Mesendoderm (in vitro differentiated cells): ENCODE measurements at regions not wholly inside any gene's neighbourhood (a gene's known extent, or its start where the extent isn't known, plus 50 kb on each side); places are given as distances from the start of the nearest gene placed in this dataset.

Experiments used
- DNase-seq: peaks from one replicate; pipeline ENCODE4 v3.0.0; 2013
- H2AK5ac ChIP-seq: 2 replicates; pipeline ENCODE4 v1.6.1; 2013; ENCODE audit warnings: low read length, inconsistent platforms
- H2BK120ac ChIP-seq: 2 replicates; pipeline ENCODE4 v1.6.1; 2013; ENCODE audit warnings: low read depth, mild to moderate bottlenecking, low read length, moderate library complexity, mixed read lengths
- H2BK15ac ChIP-seq: replicated peaks from 2 replicates; pipeline ENCODE4 v1.6.1; 2013; ENCODE audit warnings: low read depth, mild to moderate bottlenecking, moderate library complexity
- H2BK5ac ChIP-seq: 2 replicates; pipeline ENCODE4 v1.6.1; 2013; ENCODE audit warnings: low read length, inconsistent platforms
- H3K18ac ChIP-seq: 2 replicates; pipeline ENCODE4 v1.6.1; 2013; ENCODE audit warnings: mild to moderate bottlenecking, low read length, mixed read lengths
- H3K23ac ChIP-seq: one replicate; pipeline ENCODE4 v1.6.1; 2013; ENCODE audit warnings: low read length
- H3K27ac ChIP-seq: 2 replicates; pipeline ENCODE4 v1.5.1; 2013; ENCODE audit warnings: low read depth, mild to moderate bottlenecking, inconsistent platforms, low read length, moderate library complexity
- H3K27me3 ChIP-seq: 2 replicates; pipeline ENCODE4 v1.6.1; 2013; ENCODE audit warnings: low read length, control low read depth, mild to moderate bottlenecking, inconsistent platforms; ENCODE audit not compliant: insufficient read depth, poor library complexity
- H3K36me3 ChIP-seq: 2 replicates; pipeline ENCODE4 v1.6.1; 2013; ENCODE audit warnings: low read length, inconsistent platforms; ENCODE audit not compliant: control insufficient read depth, insufficient read depth
- H3K4ac ChIP-seq: one replicate; pipeline ENCODE4 v1.6.1; 2013; ENCODE audit warnings: low read depth, mild to moderate bottlenecking, low read length, moderate library complexity
- H3K4me1 ChIP-seq: 2 replicates; pipeline ENCODE4 v1.6.1; 2013; ENCODE audit warnings: low read depth, low read length, inconsistent platforms; ENCODE audit not compliant: control insufficient read depth
- H3K4me2 ChIP-seq: 2 replicates; pipeline ENCODE4 v1.6.1; 2013; ENCODE audit warnings: low read length
- H3K4me3 ChIP-seq: 2 replicates; pipeline ENCODE4 v1.5.1; 2013; ENCODE audit warnings: mild to moderate bottlenecking, low read length
- H3K56ac ChIP-seq: one replicate; pipeline ENCODE4 v1.6.1; 2013; ENCODE audit warnings: low read length
- H3K79me1 ChIP-seq: 2 replicates; pipeline ENCODE4 v1.6.1; 2013; ENCODE audit warnings: low read length, inconsistent platforms
- H3K79me2 ChIP-seq: 2 replicates; pipeline ENCODE4 v1.6.1; 2013; ENCODE audit warnings: mild to moderate bottlenecking, low read length; ENCODE audit not compliant: control insufficient read depth, insufficient read depth
- H3K9ac ChIP-seq: 2 replicates; pipeline ENCODE4 v1.6.1; 2013; ENCODE audit warnings: low read length, inconsistent platforms
- H4K5ac ChIP-seq: one replicate; pipeline ENCODE4 v1.6.1; 2013; ENCODE audit warnings: low read length
- H4K8ac ChIP-seq: one replicate; pipeline ENCODE4 v1.6.1; 2013; ENCODE audit warnings: low read depth, mild to moderate bottlenecking, control low read depth, low read length, moderate library complexity
- WGBS: extraction: QIAGEN DNeasy Blood & Tissue Kit; methylation state at CpG from one replicate; pipeline ENCODE4 v1.1.7; 2013; ENCODE audit warnings: low lambda C conversion rate, missing lambda C conversion rate; ENCODE audit not compliant: insufficient coverage; ENCODE audit errors: extremely low coverage; 5-methylcytosine and 5-hydroxymethylcytosine counted together

- Histone ChIP-seq H2BK15ac (no peak overlapping the region), H3K4me2 (no peak overlapping the region), H3K23ac (no peak overlapping the region), H3K4me3 (no peak overlapping the region), H4K8ac (no peak overlapping the region), H3K4me1 (no peaks in the 10 kb centered on the region), H2BK5ac (no peak overlapping the region), H4K5ac (no peak overlapping the region), H3K79me1 (no peaks in the 10 kb centered on the region), H2BK120ac (no peak overlapping the region), H3K36me3 (no peaks in the 10 kb centered on the region), H3K27ac (no peak overlapping the region), H3K56ac (no peak overlapping the region), H3K79me2 (no peaks in the 10 kb centered on the region), H3K9ac (no peak overlapping the region), H2AK5ac (no peak overlapping the region), H3K18ac (no peak overlapping the region), H3K4ac (no peak overlapping the region), H3K27me3 (no peaks in the 10 kb centered on the region)
- DNase-seq, result no peak
- WGBS, result no CpG with 5 or more reads among the region's 4 CpGs
Observed at GRCh38 chr7:106606120-106606519, 54.8 kb downstream of the CCDC71L start.

GRCh38 chr7:106604971-106605370, 56.0 kb downstream of the CCDC71L start:
- Histone ChIP-seq H3K18ac (no peak overlapping the region), H3K27me3 (no peaks in the 10 kb centered on the region), H3K79me2 (no peaks in the 10 kb centered on the region), H4K5ac (no peak overlapping the region), H3K4me2 (no peak overlapping the region), H3K79me1 (no peaks in the 10 kb centered on the region), H3K27ac (no peak overlapping the region), H2AK5ac (no peak overlapping the region), H3K9ac (no peak overlapping the region), H2BK5ac (no peak overlapping the region), H4K8ac (no peak overlapping the region), H3K36me3 (no peaks in the 10 kb centered on the region), H2BK120ac (no peak overlapping the region), H3K23ac (no peak overlapping the region), H3K4ac (no peak overlapping the region), H3K56ac (no peak overlapping the region), H3K4me1 (no peaks in the 10 kb centered on the region), H2BK15ac (no peak overlapping the region), H3K4me3 (no peak overlapping the region)
- no peak for DNase-seq
- no CpG with 5 or more reads among the region's 3 CpGs for WGBS

- no peak for DNase-seq
- no peak overlapping the region for H3K4ac ChIP-seq
- no peaks in the 10 kb centered on the region for H3K4me1 ChIP-seq
- no peak overlapping the region for H3K4me2 ChIP-seq
- H3K9ac ChIP-seq, result no peak overlapping the region
- no peak overlapping the region for H3K27ac ChIP-seq
- H3K79me2 ChIP-seq, result no peaks in the 10 kb centered on the region
- H4K5ac ChIP-seq, result no peak overlapping the region
- no peak overlapping the region for H3K18ac ChIP-seq
- no peaks in the 10 kb centered on the region for H3K36me3 ChIP-seq
- no peak overlapping the region for H2BK15ac ChIP-seq
- WGBS, result no CpG with 5 or more reads among the region's 1 CpG
- H2BK120ac ChIP-seq, result no peak overlapping the region
- no peak overlapping the region for H3K23ac ChIP-seq
- no peaks in the 10 kb centered on the region for H3K79me1 ChIP-seq
- H2BK5ac ChIP-seq, result no peak overlapping the region
- H4K8ac ChIP-seq, result no peak overlapping the region
- H3K56ac ChIP-seq, result no peak overlapping the region
- no peaks in the 10 kb centered on the region for H3K27me3 ChIP-seq
- H2AK5ac ChIP-seq, result no peak overlapping the region
- no peak overlapping the region for H3K4me3 ChIP-seq
Observed at GRCh38 chr7:106604303-106604924, 56.5 kb downstream of the CCDC71L start.

- no peak for DNase-seq
- H3K4me2 ChIP-seq, result no peak overlapping the region
- H2BK15ac ChIP-seq, result no peak overlapping the region
Observed at GRCh38 chr7:106603346-106603745, 57.6 kb downstream of the CCDC71L start.

GRCh38 chr7:106602062-106602461, 58.9 kb downstream of the CCDC71L start:
- H3K4ac ChIP-seq, result no peak overlapping the region
- H3K4me2 ChIP-seq, result no peak overlapping the region
- no peak overlapping the region for H3K18ac ChIP-seq
- no peak overlapping the region for H2BK15ac ChIP-seq
- no peak overlapping the region for H3K9ac ChIP-seq
- H3K79me2 ChIP-seq, result no peaks in the 10 kb centered on the region
- H2BK120ac ChIP-seq, result no peak overlapping the region
- H3K36me3 ChIP-seq, result no peaks in the 10 kb centered on the region
- no peak for DNase-seq
- H2BK5ac ChIP-seq, result no peak overlapping the region
- H3K79me1 ChIP-seq, result no peaks in the 10 kb centered on the region
- no peak overlapping the region for H4K8ac ChIP-seq
- H3K56ac ChIP-seq, result no peak overlapping the region
- no peak overlapping the region for H2AK5ac ChIP-seq
- no CpG with 5 or more reads among the region's 1 CpG for WGBS
- H3K23ac ChIP-seq, result no peak overlapping the region
- no peaks in the 10 kb centered on the region for H3K27me3 ChIP-seq
- no peaks in the 10 kb centered on the region for H3K4me1 ChIP-seq
- H3K27ac ChIP-seq, result no peak overlapping the region
- no peak overlapping the region for H3K4me3 ChIP-seq
- no peak overlapping the region for H4K5ac ChIP-seq

More at GRCh38 chr7:106603346-106603745, 57.6 kb downstream of the CCDC71L start:
- H3K9ac ChIP-seq, result no peak overlapping the region
- H3K79me1 ChIP-seq, result no peaks in the 10 kb centered on the region
- H3K36me3 ChIP-seq, result no peaks in the 10 kb centered on the region
- WGBS, result no CpG with 5 or more reads among the region's 4 CpGs
- H3K4ac ChIP-seq, result no peak overlapping the region
- H2BK5ac ChIP-seq, result no peak overlapping the region
- H3K79me2 ChIP-seq, result no peaks in the 10 kb centered on the region
- H3K23ac ChIP-seq, result no peak overlapping the region
- no peak overlapping the region for H3K18ac ChIP-seq
- no peaks in the 10 kb centered on the region for H3K4me1 ChIP-seq
- no peak overlapping the region for H2AK5ac ChIP-seq
- H4K8ac ChIP-seq, result no peak overlapping the region
- no peak overlapping the region for H3K4me3 ChIP-seq
- H3K27me3 ChIP-seq, result no peaks in the 10 kb centered on the region
- no peak overlapping the region for H2BK120ac ChIP-seq
- no peak overlapping the region for H4K5ac ChIP-seq
- no peak overlapping the region for H3K56ac ChIP-seq
- H3K27ac ChIP-seq, result no peak overlapping the region
